PC-3 (cell line): ENCODE measurements at regions not wholly inside any gene's neighbourhood (a gene's known extent, or its start where the extent isn't known, plus 50 kb on each side); places are given as distances from the start of the nearest gene placed in this dataset.

Experiments used
- ATAC-seq: fragments of 200-7000 bp; cut with Tn5 transposase; 2 replicates; pipeline ENCODE4 v1.9.1; 2020; ENCODE audit warnings: mild to moderate bottlenecking, moderate library complexity
- BruUV-seq: library from RNA; stranded (reverse); fragments of 400-500 nt; replicated peaks from 2 replicates; lab custom pipeline; 2021; lab: Mats Ljungman, UMichigan
- CTCF ChIA-PET: fragments of 300-600 bp; sonication (Branson Sonifier 250); formaldehyde crosslinking; loops from one replicate; lab custom pipeline; 2022; ENCODE audit warnings: antibody characterized with exemption; lab: Charles Lee
- POLR2A ChIA-PET: fragments of 300-600 bp; sonication (Branson Sonifier 250); formaldehyde crosslinking; loops from one replicate; lab custom pipeline; 2022; ENCODE audit warnings: antibody characterized with exemption; ENCODE audit not compliant: unreplicated experiment; lab: Charles Lee
- DNase-seq: peaks from one replicate; pipeline ENCODE4 v3.0.0-alpha.2; 2015
- H2AFZ ChIP-seq: fragments of 300-600 bp; sonication (generic); 2 replicates; pipeline ENCODE4 v1.6.0; 2016; ENCODE audit warnings: antibody characterized with exemption, low read length
- H3F3A ChIP-seq: fragments of 300-600 bp; sonication (generic); one replicate; pipeline ENCODE4 v1.6.0; 2017; ENCODE audit warnings: antibody characterized with exemption, low read length, control low read depth, mild to moderate bottlenecking; ENCODE audit not compliant: unreplicated experiment
- H3K27ac ChIP-seq: fragments of 300-600 bp; sonication (generic); 2 replicates; pipeline ENCODE4 v1.5.1; 2016; ENCODE audit warnings: mild to moderate bottlenecking, low read length
- H3K27me3 ChIP-seq: fragments of 300-600 bp; sonication (generic); 2 replicates; pipeline ENCODE4 v1.6.1; 2016; ENCODE audit warnings: low read length, mixed read lengths
- H3K36me3 ChIP-seq: fragments of 300-600 bp; sonication (generic); 2 replicates; pipeline ENCODE4 v1.6.1; 2016; ENCODE audit warnings: low read depth, mixed run types, low read length, mixed read lengths
- H3K4me1 ChIP-seq: fragments of 300-600 bp; sonication (generic); 2 replicates; pipeline ENCODE4 v1.5.1; 2016; ENCODE audit warnings: low read length; ENCODE audit not compliant: insufficient read depth
- H3K4me2 ChIP-seq: fragments of 300-600 bp; sonication (generic); 2 replicates; pipeline ENCODE4 v1.6.0; 2016; ENCODE audit warnings: low read length
- H3K4me3 ChIP-seq: fragments of 300-600 bp; sonication (generic); 2 replicates; pipeline ENCODE4 v1.5.1; 2016; ENCODE audit warnings: mild to moderate bottlenecking, low read length, mixed read lengths
- H3K79me2 ChIP-seq: fragments of 300-600 bp; sonication (generic); 2 replicates; pipeline ENCODE4 v1.6.1; 2017; ENCODE audit warnings: low read length, mixed read lengths
- H3K9ac ChIP-seq: fragments of 300-600 bp; sonication (generic); 2 replicates; pipeline ENCODE4 v1.6.0; 2016; ENCODE audit warnings: mild to moderate bottlenecking, low read length
- H3K9me2 ChIP-seq: fragments of 300-600 bp; sonication (generic); replicated peaks from 2 replicates; pipeline ENCODE4 v1.6.1; 2016; ENCODE audit warnings: mixed run types, low read length, mixed read lengths
- H3K9me3 ChIP-seq: fragments of 300-600 bp; sonication (generic); 2 replicates; pipeline ENCODE4 v1.6.1; 2016; ENCODE audit warnings: low read length, mixed read lengths
- H4K20me1 ChIP-seq: fragments of 300-600 bp; sonication (generic); 2 replicates; pipeline ENCODE4 v1.6.1; 2016; ENCODE audit warnings: low read length, mixed read lengths
- EZH2 ChIP-seq: fragments of 300-600 bp; sonication (generic); IDR thresholded peaks from one replicate; pipeline ENCODE4 v1.6.1; 2017; ENCODE audit warnings: antibody characterized with exemption, mild to moderate bottlenecking, low read length; ENCODE audit not compliant: unreplicated experiment
- EZH2phosphoT487 ChIP-seq: fragments of 300-600 bp; sonication (generic); IDR thresholded peaks from 2 replicates; pipeline ENCODE4 v1.6.1; 2018; ENCODE audit warnings: mild to moderate bottlenecking, antibody characterized with exemption, low read length, borderline replicate concordance
- intact Hi-C: fragments of 100-400 bp; cut with micrococcal nuclease; formaldehyde crosslinking; loops from 2 replicates; pipeline ENCODE4 v1.9.0; 2023
- TF ChIP-seq, protein P1 (sequence below): fragments of 300-600 bp; sonication (generic); conservative IDR thresholded peaks from 2 replicates; pipeline ENCODE4 v1.5.1; 2017; ENCODE audit warnings: antibody characterized with exemption, low read depth, mild to moderate bottlenecking, low read length

DNA sequence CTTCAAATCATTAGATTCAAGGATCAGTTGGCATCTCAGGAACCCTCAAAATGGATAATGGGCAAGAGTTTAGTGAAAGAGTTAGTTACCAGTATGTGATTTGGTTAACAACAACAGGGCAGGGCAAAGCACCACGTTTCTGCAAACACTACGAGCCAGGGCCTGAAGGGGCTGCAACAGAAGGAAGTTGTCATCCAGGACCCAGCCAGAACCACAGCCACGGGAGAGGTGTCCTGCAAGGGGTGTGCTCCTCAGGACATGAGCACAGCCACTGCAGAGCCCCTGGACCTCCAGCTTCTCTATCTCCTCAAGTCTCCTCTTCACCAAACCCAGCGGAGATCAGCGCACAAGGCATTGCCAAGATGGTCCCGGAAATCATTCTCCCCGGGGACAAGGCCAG, 173.3 kb upstream of the PIEZO2 start:
- DNase-seq = no peak
- Histone ChIP-seq H3K9me2 (no peaks in the 10 kb centered on the region), H3K4me1 (peaks cover 21% of the 10 kb centered on the region), H3K9me3 (no peaks in the 10 kb centered on the region), H3K79me2 (no peaks in the 10 kb centered on the region), H3K36me3 (no peaks in the 10 kb centered on the region), H3K27ac (no peak overlapping the region), H3K4me2 (no peak overlapping the region), H3K9ac (no peak overlapping the region), H3F3A (no peaks in the 10 kb centered on the region), H4K20me1 (no peaks in the 10 kb centered on the region), H3K4me3 (no peak overlapping the region), H2AFZ (no peak overlapping the region), H3K27me3 (peaks cover 5% of the 10 kb centered on the region; the same call in 1 of the 2 replicates)
- TF ChIP-seq EZH2 (no peak), EZH2phosphoT487 (no peak)
- TF ChIP-seq, protein P1, sequence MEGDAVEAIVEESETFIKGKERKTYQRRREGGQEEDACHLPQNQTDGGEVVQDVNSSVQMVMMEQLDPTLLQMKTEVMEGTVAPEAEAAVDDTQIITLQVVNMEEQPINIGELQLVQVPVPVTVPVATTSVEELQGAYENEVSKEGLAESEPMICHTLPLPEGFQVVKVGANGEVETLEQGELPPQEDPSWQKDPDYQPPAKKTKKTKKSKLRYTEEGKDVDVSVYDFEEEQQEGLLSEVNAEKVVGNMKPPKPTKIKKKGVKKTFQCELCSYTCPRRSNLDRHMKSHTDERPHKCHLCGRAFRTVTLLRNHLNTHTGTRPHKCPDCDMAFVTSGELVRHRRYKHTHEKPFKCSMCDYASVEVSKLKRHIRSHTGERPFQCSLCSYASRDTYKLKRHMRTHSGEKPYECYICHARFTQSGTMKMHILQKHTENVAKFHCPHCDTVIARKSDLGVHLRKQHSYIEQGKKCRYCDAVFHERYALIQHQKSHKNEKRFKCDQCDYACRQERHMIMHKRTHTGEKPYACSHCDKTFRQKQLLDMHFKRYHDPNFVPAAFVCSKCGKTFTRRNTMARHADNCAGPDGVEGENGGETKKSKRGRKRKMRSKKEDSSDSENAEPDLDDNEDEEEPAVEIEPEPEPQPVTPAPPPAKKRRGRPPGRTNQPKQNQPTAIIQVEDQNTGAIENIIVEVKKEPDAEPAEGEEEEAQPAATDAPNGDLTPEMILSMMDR = no peak
- no TSS peak for BruUV-seq
- ChIA-PET CTCF (no interaction called here), POLR2A (no interaction called here)
- no peak for ATAC-seq
- intact Hi-C loops = no loop called here

DNA sequence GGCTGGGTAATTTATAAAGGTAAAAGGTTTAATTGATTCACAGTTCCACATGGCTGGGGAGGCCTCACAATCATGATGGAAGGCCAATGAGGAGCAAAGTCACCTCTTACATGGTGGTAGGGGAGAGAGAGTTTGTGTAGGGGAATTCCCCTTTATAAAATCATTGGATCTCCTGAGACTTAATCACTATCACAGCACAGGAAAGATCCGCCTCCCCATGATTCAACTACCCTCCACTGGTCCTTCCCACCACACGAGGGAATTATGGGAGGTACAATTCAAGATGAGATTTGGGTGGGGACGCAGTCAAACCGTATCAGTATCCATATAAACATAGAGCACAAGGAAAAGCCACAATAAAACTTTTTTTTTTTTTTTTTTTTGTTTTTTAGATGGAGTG, 172.6 kb upstream of the PIEZO2 start:
- Histone ChIP-seq H3K4me1 (peaks cover 21% of the 10 kb centered on the region), H3F3A (no peaks in the 10 kb centered on the region), H3K9me2 (no peaks in the 10 kb centered on the region), H3K36me3 (no peaks in the 10 kb centered on the region), H3K27ac (no peak overlapping the region), H3K27me3 (peaks cover 10% of the 10 kb centered on the region), H3K79me2 (no peaks in the 10 kb centered on the region), H3K9me3 (no peaks in the 10 kb centered on the region), H3K4me2 (no peak overlapping the region), H3K9ac (no peak overlapping the region), H2AFZ (no peak overlapping the region), H3K4me3 (no peak overlapping the region), H4K20me1 (no peaks in the 10 kb centered on the region)
- DNase-seq (no peak), ATAC-seq (no peak)
- BruUV-seq = no TSS peak
- CTCF ChIA-PET = no interaction called here
- intact Hi-C loops = no loop called here
- POLR2A ChIA-PET = no interaction called here
- TF ChIP-seq, protein P1 = no peak
- TF ChIP-seq EZH2 (no peak), EZH2phosphoT487 (no peak)

DNA sequence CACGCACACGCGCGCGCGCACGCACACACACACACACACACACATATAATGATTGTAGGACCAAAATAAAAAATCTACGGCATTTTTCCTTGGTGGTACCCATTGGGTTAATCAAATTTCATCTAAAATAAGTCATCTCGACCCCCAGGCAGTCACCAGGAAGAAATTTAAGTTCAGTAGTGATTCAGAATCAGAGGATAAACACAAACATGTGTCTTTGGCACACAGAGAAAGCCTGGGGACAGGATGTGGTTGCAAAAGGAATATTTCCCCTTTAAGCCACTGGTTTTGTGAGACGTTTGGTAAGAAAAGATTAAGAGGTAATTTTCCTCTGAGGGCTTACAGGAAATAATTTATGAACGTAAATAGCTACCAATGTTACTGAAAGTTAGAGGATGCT, 171.6 kb upstream of the PIEZO2 start:
- POLR2A ChIA-PET = no interaction called here
- Histone ChIP-seq H3K4me1 (peaks cover 21% of the 10 kb centered on the region), H3K27ac (no peak overlapping the region), H3K36me3 (no peaks in the 10 kb centered on the region), H3K9me3 (no peaks in the 10 kb centered on the region), H3K4me2 (no peak overlapping the region), H3K9me2 (no peaks in the 10 kb centered on the region), H2AFZ (no peak overlapping the region), H3K27me3 (peaks cover 15% of the 10 kb centered on the region), H3K4me3 (no peak overlapping the region), H3K9ac (no peak overlapping the region), H3K79me2 (no peaks in the 10 kb centered on the region), H4K20me1 (no peaks in the 10 kb centered on the region), H3F3A (no peaks in the 10 kb centered on the region)
- CTCF ChIA-PET = no interaction called here
- intact Hi-C loops = no loop called here
- ATAC-seq = no peak
- TF ChIP-seq EZH2 (no peak), EZH2phosphoT487 (no peak)
- TF ChIP-seq, protein P1 = no peak
- peak; percentile 52 for DNase-seq
- no TSS peak for BruUV-seq
